GM23248 (cell line): ENCODE measurements at regions not wholly inside any gene's neighbourhood (a gene's known extent, or its start where the extent isn't known, plus 50 kb on each side); places are given as distances from the start of the nearest gene placed in this dataset.

Source experiments
- EZH2 ChIP-seq: fragments of 200-600 bp; sonication (generic); IDR thresholded peaks from 2 replicates; pipeline ENCODE4 v1.6.1; 2018; ENCODE audit warnings: antibody characterized with exemption, mild to moderate bottlenecking; ENCODE audit not compliant: insufficient read depth, poor library complexity, severe bottlenecking
- EZH2phosphoT487 ChIP-seq: fragments of 200-600 bp; sonication (generic); IDR thresholded peaks from 2 replicates; pipeline ENCODE4 v1.6.1; 2018; ENCODE audit warnings: antibody characterized with exemption, moderate library complexity, mild to moderate bottlenecking, low read depth; ENCODE audit not compliant: insufficient read depth

DNA sequence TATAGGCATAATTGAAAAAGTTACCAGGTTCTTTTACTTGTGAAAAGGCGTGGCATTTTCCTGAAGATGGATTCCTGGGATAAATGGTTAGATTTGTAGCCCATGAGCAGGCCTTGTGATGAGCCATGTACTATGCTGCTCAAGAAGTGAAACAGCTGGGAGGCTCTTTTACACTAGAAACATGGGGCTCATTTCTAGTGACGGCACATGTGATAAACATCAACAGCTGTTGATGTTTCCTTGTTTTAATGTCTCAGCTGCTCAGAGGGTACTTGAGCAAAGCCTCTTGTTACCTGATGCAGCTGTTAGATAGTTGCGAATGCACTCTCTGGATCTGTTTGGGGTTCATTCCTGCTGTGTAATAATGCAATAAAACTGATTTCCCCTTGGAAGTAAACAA is 396.8 kb downstream of the GUCY1A2 start:
- no peak for TF ChIP-seq EZH2
- no peak for TF ChIP-seq EZH2phosphoT487
